ENCODE measurements at regions not wholly inside any gene's neighbourhood (a gene's known extent, or its start where the extent isn't known, plus 50 kb on each side); places are given as distances from the start of the nearest gene placed in this dataset.

- TF ChIP-seq E2F8 (IDR thresholded peaks at IDR 0.05; ENCODE audit: low read depth, partially characterized antibody) (no peak), CREB1 (IDR thresholded peaks at IDR 0.05; ENCODE audit: low read depth) (no peak), PML (IDR thresholded peaks at IDR 0.05; ENCODE audit: low read length) (no peak), NFIC (IDR thresholded peaks at IDR 0.05; ENCODE audit: low read depth, low read length) (no peak)
Measured at GRCh38 chr5:136811551-136811950, 446.2 kb upstream of the TRPC7 start (continued).

GRCh38 chr5:136811086-136811485 lies 445.7 kb upstream of the TRPC7 start:
- Histone ChIP-seq H3K9ac (ENCODE audit: control insufficient read depth, insufficient read depth, low read length) (no peak overlapping the region), H3K4me1 (ENCODE audit: control insufficient read depth, insufficient read depth, low read length) (no peaks in the 10 kb centered on the region), H3K9me3 (replicated peaks; ENCODE audit: control insufficient read depth, insufficient read depth, low read length) (no peaks in the 10 kb centered on the region), H3K4me2 (ENCODE audit: control insufficient read depth, insufficient read depth) (no peak overlapping the region), H3K27ac (ENCODE audit: control insufficient read depth, insufficient read depth) (no peak overlapping the region), H3K79me2 (ENCODE audit: control insufficient read depth, insufficient read depth, low read length) (no peaks in the 10 kb centered on the region), H4K20me1 (ENCODE audit: control insufficient read depth, insufficient read depth) (no peaks in the 10 kb centered on the region), H2AFZ (ENCODE audit: control insufficient read depth, low read depth, low read length) (no peak overlapping the region), H3K27me3 (replicated peaks in 1 of 2; ENCODE audit: control insufficient read depth in 2 of 2, insufficient read depth in 2 of 2, low read length in 1 of 2) (no peaks in the 10 kb centered on the region), H3K4me3 (no peak overlapping the region), H3K36me3 (ENCODE audit: control insufficient read depth in 2 of 2, insufficient read depth in 2 of 2, low read length in 1 of 2) (no peaks in the 10 kb centered on the region)
- intact Hi-C loops (cut with micrococcal nuclease; ENCODE audit: unreplicated experiment): no loop called here
- no peak for DNase-seq (ENCODE audit: low read depth, low spot score)
- no peak for ATAC-seq
- WGBS (ENCODE audit: insufficient coverage, insufficient replicate concordance, low lambda C conversion rate, missing lambda C conversion rate): 15% methylated on average over 3 of the region's 3 CpGs
- SMC1A ChIA-PET (ENCODE audit: uncharacterized antibody, unreplicated experiment): interaction anchor here (0.8 kb wide), 1 partner anchor 8 kb away, joined by 4 read pairs; no protein-coding TSS in a partner anchor
- POLR2A ChIA-PET: no interaction called here
- FAIRE-seq: no peak
- CTCF ChIA-PET: no interaction called here
- no TSS peak for BruUV-seq (replicated peaks)
- RAD21 ChIA-PET (ENCODE audit: unreplicated experiment): no interaction called here
- in situ Hi-C loops (cut with MboI): no loop called here
- TF ChIP-seq RAD51 (IDR thresholded peaks at IDR 0.05) (no peak), SIN3A (IDR thresholded peaks at IDR 0.05; ENCODE audit: low read depth, low read length) (no peak), CTCF (IDR thresholded peaks at IDR 0.05 in 2 of 3, conservative IDR thresholded peaks at IDR 0.05 in 1 of 3; ENCODE audit: control insufficient read depth in 2 of 3, extremely low read depth in 1 of 3, insufficient read depth in 1 of 3, low read depth in 3 of 3, low read length in 3 of 3) (no peak), ZNF592 (IDR thresholded peaks at IDR 0.05) (no peak), NFIC (IDR thresholded peaks at IDR 0.05; ENCODE audit: low read depth, low read length) (no peak), MEF2A (IDR thresholded peaks at IDR 0.05; ENCODE audit: insufficient read depth, low read depth, low read length) (no peak), MEF2B (IDR thresholded peaks at IDR 0.05; ENCODE audit: partially characterized antibody, poor library complexity, severe bottlenecking) (no peak), ZZZ3 (IDR thresholded peaks at IDR 0.05; ENCODE audit: control insufficient read depth, insufficient read length, low read depth) (no peak), RBBP5 (conservative IDR thresholded peaks at IDR 0.05) (no peak), SMARCA5 (IDR thresholded peaks at IDR 0.05) (no peak), MTA3 (IDR thresholded peaks at IDR 0.05; ENCODE audit: borderline replicate concordance, low read length) (no peak), NR2C1 (IDR thresholded peaks at IDR 0.05) (no peak), EZH2 (IDR thresholded peaks at IDR 0.05; ENCODE audit: borderline replicate concordance, control insufficient read depth, low read depth, low read length) (no peak)

Measured in GM12878 (cell line).